DND-41 (cell line): ENCODE measurements at regions not wholly inside any gene's neighbourhood (a gene's known extent, or its start where the extent isn't known, plus 50 kb on each side); places are given as distances from the start of the nearest gene placed in this dataset.

Experiments
- ATAC-seq: fragments of 200-7000 bp; cut with Tn5 transposase; 3 replicates; pipeline ENCODE4 v1.9.1; 2021; ENCODE audit warnings: low read depth; ENCODE audit not compliant: insufficient read depth
- DNase-seq: peaks from one replicate; pipeline ENCODE4 v3.0.0-alpha.2; 2020
- H2AFZ ChIP-seq: 2 replicates; pipeline ENCODE4 v1.6.0; 2012; ENCODE audit warnings: low read depth, low read length
- H3K27ac ChIP-seq: 2 replicates; pipeline ENCODE4 v1.5.1; 2012; ENCODE audit warnings: low read length, inconsistent platforms
- H3K27me3 ChIP-seq: fragments of 200-600 bp; sonication (generic); 2 replicates; pipeline ENCODE4 v1.6.0; 2012; ENCODE audit warnings: low read length, mild to moderate bottlenecking, inconsistent platforms; ENCODE audit not compliant: insufficient read depth, poor library complexity
- H3K36me3 ChIP-seq: 2 replicates; pipeline ENCODE4 v1.5.1; 2012; ENCODE audit warnings: low read length, inconsistent platforms; ENCODE audit not compliant: insufficient read depth
- H3K4me1 ChIP-seq: 2 replicates; pipeline ENCODE4 v1.5.1; 2012; ENCODE audit warnings: mild to moderate bottlenecking, low read length; ENCODE audit not compliant: insufficient read depth
- H3K4me2 ChIP-seq: 2 replicates; pipeline ENCODE4 v1.6.0; 2012; ENCODE audit warnings: mild to moderate bottlenecking, moderate library complexity, low read length, inconsistent platforms; ENCODE audit not compliant: insufficient read depth
- H3K4me3 ChIP-seq, 2 experiments: fragments of 200-600 bp in 1 of 2; shearing (Covaris generic) in 1 of 2; 2 replicates each; pipeline ENCODE4 v1.5.1; 2012 to 2016; ENCODE audit warnings: inconsistent platforms in 2 of 2, low read length in 2 of 2, mild to moderate bottlenecking in 2 of 2, low read depth in 1 of 2, moderate library complexity in 1 of 2
- H3K79me2 ChIP-seq: 2 replicates; pipeline ENCODE4 v1.6.0; 2012; ENCODE audit warnings: low read length, inconsistent platforms; ENCODE audit not compliant: insufficient read depth
- H3K9ac ChIP-seq: 2 replicates; pipeline ENCODE4 v1.6.0; 2012; ENCODE audit warnings: low read depth, mild to moderate bottlenecking, inconsistent platforms, low read length, moderate library complexity
- H3K9me3 ChIP-seq: 2 replicates; pipeline ENCODE4 v1.5.1; 2012; ENCODE audit warnings: low read length, moderate library complexity, mild to moderate bottlenecking, inconsistent platforms; ENCODE audit not compliant: insufficient read depth, severe bottlenecking
- H4K20me1 ChIP-seq: 2 replicates; pipeline ENCODE4 v1.6.0; 2012; ENCODE audit warnings: low read length; ENCODE audit not compliant: insufficient read depth
- EZH2 ChIP-seq: IDR thresholded peaks from 3 replicates; pipeline ENCODE4 v1.6.1; 2012; ENCODE audit warnings: borderline replicate concordance, low read depth, mild to moderate bottlenecking, moderate library complexity, low read length, inconsistent platforms; ENCODE audit not compliant: severe bottlenecking
- TF ChIP-seq, protein P1 (sequence below): IDR thresholded peaks from 2 replicates; pipeline ENCODE4 v1.5.1; 2012; ENCODE audit warnings: borderline replicate concordance, low read length, moderate library complexity, mild to moderate bottlenecking; ENCODE audit not compliant: poor library complexity, severe bottlenecking; ENCODE audit errors: extremely low read depth

DNA sequence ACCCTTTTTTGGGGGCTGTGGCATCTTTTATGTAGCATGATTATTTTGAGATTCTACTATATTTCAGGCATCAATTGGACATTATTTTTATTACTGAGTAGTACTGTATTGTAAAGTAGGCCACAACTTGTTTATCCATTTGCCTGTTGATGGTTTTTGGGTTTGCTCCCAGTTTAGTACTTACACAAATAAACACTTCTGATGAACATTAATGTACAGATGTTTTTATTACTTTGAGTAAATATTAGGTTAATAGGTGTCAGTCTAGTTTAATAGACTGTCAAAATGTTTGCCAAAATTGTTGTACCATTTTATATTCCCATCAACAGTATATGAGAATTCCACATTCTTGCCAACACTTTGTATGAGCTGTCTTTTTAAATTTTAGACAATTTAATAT lies 214.9 kb upstream of the MAD2L1 start:
- H3K79me2 ChIP-seq: no peaks in the 10 kb centered on the region
- H2AFZ ChIP-seq: no peak overlapping the region
- H3K9ac ChIP-seq: no peak overlapping the region
- no peaks in the 10 kb centered on the region for H3K9me3 ChIP-seq
- ATAC-seq (no peak), DNase-seq (no peak)
- H4K20me1 ChIP-seq: no peaks in the 10 kb centered on the region
- H3K27me3 ChIP-seq: no peaks in the 10 kb centered on the region
- no peak overlapping the region for H3K4me3 ChIP-seq
- TF ChIP-seq, protein P1, sequence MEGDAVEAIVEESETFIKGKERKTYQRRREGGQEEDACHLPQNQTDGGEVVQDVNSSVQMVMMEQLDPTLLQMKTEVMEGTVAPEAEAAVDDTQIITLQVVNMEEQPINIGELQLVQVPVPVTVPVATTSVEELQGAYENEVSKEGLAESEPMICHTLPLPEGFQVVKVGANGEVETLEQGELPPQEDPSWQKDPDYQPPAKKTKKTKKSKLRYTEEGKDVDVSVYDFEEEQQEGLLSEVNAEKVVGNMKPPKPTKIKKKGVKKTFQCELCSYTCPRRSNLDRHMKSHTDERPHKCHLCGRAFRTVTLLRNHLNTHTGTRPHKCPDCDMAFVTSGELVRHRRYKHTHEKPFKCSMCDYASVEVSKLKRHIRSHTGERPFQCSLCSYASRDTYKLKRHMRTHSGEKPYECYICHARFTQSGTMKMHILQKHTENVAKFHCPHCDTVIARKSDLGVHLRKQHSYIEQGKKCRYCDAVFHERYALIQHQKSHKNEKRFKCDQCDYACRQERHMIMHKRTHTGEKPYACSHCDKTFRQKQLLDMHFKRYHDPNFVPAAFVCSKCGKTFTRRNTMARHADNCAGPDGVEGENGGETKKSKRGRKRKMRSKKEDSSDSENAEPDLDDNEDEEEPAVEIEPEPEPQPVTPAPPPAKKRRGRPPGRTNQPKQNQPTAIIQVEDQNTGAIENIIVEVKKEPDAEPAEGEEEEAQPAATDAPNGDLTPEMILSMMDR: no peak
- no peak for TF ChIP-seq EZH2
- H3K36me3 ChIP-seq: no peaks in the 10 kb centered on the region
- H3K4me2 ChIP-seq: no peak overlapping the region
- H3K4me1 ChIP-seq: no peaks in the 10 kb centered on the region
- H3K27ac ChIP-seq: no peak overlapping the region

DNA sequence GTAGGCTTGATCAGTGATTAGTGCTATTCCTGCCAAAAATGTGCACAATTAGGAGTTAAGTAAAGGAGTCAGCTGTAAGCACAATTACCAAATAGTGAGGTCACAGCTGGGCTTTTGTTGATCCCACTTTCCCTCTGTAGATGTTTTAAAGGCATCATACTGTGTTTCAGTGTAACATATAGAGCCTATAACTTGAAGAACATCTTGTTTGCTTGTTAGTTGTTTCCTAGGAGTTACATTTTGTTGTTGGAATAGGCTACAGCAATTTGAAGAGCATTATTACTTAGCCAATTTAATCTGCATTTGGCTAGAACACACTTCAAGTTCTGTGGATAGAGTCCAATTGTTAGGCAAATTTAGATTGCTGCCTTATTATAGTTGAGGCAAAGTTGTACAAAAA lies 210.7 kb upstream of the MAD2L1 start:
- Histone ChIP-seq H3K4me1 (no peaks in the 10 kb centered on the region), H3K9ac (no peak overlapping the region), H3K79me2 (no peaks in the 10 kb centered on the region), H3K9me3 (no peaks in the 10 kb centered on the region), H3K27me3 (no peaks in the 10 kb centered on the region), H2AFZ (no peak overlapping the region), H3K4me3 (no peak overlapping the region), H3K4me2 (no peak overlapping the region), H3K27ac (no peak overlapping the region), H3K36me3 (no peaks in the 10 kb centered on the region), H4K20me1 (no peaks in the 10 kb centered on the region)
- TF ChIP-seq EZH2: no peak
- TF ChIP-seq, protein P1: no peak
- ATAC-seq (no peak), DNase-seq (no peak)

DNA sequence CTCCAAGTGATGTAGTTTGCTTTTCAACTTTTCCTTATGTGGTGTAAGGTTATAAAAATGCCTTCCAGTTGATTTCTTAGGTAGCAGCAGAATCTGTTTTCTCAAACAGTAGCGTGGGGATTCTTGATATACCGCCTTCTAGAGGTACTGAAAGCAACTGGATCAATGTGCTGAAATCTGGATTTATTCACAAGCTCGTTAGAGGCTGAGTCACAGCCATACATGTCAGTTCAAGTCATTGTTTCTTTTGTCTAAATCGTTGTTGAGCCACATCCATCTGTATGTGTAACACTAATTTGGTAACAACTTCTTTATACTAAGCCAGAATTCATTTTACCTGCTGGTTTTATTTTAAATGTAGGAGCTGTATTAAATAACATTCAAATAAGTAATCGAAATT lies 200.0 kb upstream of the MAD2L1 start:
- TF ChIP-seq, protein P1: no peak
- TF ChIP-seq EZH2: no peak
- Histone ChIP-seq H3K79me2 (no peaks in the 10 kb centered on the region), H4K20me1 (no peaks in the 10 kb centered on the region), H2AFZ (no peak overlapping the region), H3K27me3 (no peaks in the 10 kb centered on the region), H3K4me1 (no peaks in the 10 kb centered on the region), H3K9ac (no peak overlapping the region), H3K4me3 (no peak overlapping the region), H3K36me3 (no peaks in the 10 kb centered on the region), H3K4me2 (no peak overlapping the region), H3K27ac (no peak overlapping the region), H3K9me3 (no peaks in the 10 kb centered on the region)
- DNase-seq: no peak
- ATAC-seq: no peak

DNA sequence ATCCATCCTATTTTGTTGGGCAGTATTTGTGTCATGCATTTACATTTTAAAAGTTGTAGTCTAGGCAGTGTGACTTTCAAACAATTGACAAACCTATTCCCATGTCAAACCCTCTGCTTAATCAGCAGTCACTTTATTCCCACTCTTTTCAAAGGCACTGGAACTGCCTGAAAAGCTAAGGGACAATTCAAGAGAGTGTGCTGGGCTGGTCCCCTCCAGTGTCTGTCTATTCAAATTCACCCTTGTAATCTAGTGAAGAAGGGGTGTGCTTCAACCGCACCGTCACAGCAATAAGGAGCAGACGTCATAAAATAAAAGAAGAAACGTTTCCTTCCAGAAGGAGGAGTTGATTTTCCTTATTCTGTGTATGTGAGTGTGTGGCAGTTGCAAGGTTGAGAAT lies 197.0 kb upstream of the MAD2L1 start:
- Histone ChIP-seq H3K4me3 (no peak overlapping the region), H3K4me1 (no peaks in the 10 kb centered on the region), H4K20me1 (no peaks in the 10 kb centered on the region), H3K27ac (no peak overlapping the region), H3K9me3 (no peaks in the 10 kb centered on the region), H3K9ac (no peak overlapping the region), H2AFZ (no peak overlapping the region), H3K27me3 (no peaks in the 10 kb centered on the region), H3K79me2 (no peaks in the 10 kb centered on the region), H3K36me3 (no peaks in the 10 kb centered on the region), H3K4me2 (no peak overlapping the region)
- TF ChIP-seq, protein P1: no peak
- no peak for TF ChIP-seq EZH2
- ATAC-seq (no peak), DNase-seq (no peak)
